Stimulated activated CD4-positive, alpha-beta T cell treated with anti-CD3 and anti-CD28 coated beads, Interleukin-15, amount 100 ng/mL, for 1 hour (primary cell): ENCODE measurements at regions not wholly inside any gene's neighbourhood (a gene's known extent, or its start where the extent isn't known, plus 50 kb on each side); places are given as distances from the start of the nearest gene placed in this dataset.
"Not testable (repeated sequence)": the region's sequence is repeated elsewhere in the genome, so short reads cannot be mapped to it uniquely, and the experiment has no call there.

Experiments used
- DNase-seq, 2 donors: peaks; one replicate each; pipeline ENCODE4 v3.0.0-alpha.2; 2020; ENCODE audit warnings: low read depth in 1 of 2, low spot score in 1 of 2

DNA sequence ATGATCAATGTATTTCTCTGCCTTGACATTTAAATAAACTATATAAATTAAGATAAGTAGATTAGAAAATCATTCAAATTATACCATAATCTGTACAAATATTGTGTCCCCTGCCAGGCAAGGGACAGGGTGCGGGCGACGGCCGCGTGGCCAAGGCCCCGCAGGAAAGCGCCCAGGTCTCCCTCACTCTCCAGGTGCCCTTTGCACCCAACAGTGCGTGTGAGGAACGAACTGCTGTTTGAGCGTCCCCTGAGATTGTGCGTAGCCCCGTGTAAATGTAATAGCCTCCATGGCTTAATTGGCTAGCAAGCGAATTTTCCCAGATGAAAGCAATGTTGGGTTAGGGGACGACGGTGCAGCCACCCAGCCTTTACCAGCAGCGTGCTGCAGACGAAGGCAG lies 161.4 kb downstream of the SYT15 start:
- DNase-seq, result not testable (repeated sequence)

DNA sequence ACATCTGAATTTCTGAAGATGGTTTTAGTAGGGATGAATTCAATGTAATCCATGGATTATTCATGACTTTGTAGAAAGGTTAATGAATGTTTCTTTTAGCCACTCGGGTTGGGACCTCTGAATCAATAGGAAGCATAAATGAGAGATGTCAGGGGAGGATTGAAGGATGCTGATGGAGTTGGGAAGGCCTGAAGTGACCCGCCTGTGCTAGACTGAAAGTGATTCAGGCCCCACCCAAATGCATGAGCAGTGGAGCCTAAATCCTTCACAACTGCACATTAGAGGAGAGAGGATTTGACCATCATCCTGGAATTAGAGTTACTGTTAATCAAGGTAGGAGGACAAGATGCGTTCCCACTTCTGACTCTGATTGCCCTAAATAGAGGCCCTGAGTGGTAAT lies 162.2 kb upstream of the PTPN20 start:
- DNase-seq, result not testable (repeated sequence)

DNA sequence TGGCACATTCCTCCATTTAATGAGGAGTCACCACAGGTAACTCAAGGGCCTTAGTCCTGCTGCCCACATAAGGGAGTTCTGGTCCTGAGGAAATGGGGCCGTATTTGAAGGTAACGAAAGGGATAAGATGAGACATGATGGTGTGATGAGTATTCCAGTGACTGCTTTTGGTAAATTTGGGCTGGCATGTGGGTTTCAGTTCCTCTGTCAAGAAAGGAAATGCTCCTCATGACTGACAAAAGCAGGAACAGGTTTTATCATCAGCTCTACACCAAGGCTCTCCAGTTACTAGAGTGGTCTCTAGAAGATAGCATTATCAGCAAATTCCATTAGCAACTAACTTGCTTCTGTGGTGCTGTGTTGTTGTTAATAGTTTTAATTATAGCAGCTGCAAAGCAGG lies 161.8 kb upstream of the PTPN20 start:
- not testable (repeated sequence) for DNase-seq

DNA sequence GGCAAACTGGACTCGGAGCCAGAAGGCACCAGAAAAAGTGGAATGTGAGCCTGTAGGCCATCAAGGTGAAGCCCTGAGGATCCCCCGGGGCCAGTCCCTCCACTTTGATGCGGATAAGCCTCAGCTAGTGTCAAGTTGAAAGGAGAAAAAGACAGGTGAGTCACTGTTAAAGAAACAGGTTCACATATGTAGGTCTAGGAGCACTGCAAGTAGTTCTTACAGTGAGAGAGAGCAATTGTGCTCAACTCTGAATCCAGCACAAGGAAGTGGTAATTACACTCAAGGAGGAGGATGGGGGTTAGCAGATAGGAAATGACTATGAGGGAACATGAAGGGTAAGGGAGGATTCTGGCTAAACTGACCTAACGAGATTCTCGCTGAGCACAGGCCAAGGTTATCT lies 157.5 kb upstream of the PTPN20 start:
- DNase-seq, result not testable (repeated sequence)

DNA sequence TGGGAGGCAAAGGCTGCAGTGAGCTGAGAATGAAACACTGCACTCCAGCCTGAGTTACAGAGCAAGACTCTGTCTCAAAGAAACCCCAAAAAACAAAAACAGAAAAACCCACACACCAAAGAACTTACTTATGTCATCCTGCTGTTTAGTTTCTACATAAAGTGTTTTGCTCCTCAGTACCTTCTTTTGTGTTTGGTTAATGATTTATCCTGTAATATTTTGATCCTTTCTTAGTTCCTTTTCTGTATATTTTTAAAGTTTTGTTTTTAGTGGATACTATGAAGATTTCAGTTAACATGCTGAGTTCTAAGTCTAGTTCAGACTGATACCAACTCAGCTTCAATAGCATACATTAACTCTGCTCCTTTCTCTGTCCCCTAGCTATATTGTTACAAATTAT lies 149.8 kb upstream of the PTPN20 start:
- DNase-seq, result not testable (repeated sequence)

DNA sequence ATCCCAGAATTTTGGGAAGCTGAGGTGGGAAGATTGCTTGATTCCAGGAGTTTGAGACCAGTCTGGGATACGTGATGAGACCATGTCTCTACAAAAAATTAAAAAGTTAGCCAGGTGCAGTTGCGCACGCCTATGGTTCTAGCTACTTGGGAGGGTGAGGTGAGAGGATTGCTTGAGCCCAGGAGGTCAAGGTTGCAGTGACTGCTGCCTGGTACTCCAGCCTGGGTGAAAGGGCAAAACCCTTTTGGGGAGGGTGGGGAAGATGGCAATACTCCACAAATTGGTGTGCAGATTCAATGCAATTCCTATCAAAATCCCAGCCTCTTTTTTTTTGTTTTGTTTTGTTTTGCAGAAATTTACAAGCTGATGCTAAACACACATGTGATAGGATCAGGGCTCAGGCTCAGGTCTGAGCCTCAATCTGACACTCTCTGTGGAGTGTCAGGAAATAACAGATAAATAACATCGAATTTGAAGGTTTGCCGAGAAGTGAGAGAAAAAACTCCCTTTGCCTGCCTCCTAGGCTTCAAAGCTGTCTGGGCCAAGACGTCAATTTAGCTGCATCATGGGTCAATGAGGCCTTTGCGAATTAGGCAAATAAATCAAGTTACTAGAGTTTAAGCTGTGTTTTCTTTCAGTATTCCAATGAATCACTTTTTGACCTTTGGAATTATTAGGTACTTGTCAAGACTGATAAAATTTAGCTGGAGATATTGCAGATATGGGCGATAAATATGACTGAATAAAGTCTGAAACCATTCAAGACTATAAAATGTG lies 142.5 kb upstream of the PTPN20 start:
- DNase-seq, result not testable (repeated sequence)

DNA sequence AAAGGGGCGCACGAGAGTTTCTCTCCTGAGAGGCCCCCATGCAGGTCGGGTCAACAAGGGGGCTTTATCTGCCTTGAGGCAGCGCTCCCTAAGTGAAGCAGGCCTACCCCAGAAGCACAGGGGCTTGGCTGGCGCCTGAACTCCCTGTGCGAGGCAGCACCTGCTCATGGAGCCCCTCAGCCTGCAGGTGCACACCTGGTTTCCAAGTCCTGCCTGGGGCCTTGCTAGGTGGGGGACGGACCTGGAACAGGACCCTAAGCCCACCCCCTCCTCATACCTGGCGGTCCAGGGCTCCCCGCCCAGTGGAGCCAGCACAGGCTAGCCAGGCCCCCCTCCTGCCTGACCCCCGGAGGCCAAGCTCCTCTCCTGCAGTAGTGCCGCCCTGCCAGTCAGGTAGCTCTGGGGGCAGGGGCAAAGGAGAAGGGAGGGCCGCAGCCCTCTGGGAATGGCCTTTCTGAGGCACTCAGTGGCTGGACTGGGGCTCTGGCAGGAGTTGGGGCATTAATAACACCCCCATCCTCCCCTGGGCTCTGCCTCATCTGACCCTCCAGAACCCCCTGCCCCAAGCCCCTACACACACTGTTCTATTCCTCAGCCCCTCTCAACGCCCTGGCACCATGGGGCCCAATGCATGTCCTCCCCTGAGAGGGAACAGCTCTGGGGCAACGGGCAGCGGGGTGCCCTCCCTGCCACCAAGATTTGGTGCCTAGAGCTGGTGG lies 137.9 kb upstream of the PTPN20 start:
- not testable (repeated sequence) for DNase-seq

DNA sequence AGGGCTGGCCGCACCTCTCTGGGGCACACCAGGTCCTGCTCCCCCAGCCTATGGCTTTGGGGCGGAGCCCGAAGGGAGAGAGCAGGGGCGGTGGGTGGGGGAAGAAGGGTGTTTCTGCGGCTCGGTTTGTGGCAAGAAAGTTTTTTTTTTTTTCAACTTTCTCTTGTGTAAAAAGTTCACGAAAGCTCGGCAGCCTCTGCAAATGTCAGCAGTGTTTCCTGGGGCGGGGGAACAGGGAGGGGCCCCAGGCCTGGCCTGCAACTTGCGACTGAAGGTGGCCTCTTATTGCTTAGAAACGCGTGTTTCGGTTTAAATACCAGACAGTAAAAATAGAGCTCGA lies 137.4 kb upstream of the PTPN20 start:
- not testable (repeated sequence) for DNase-seq

DNA sequence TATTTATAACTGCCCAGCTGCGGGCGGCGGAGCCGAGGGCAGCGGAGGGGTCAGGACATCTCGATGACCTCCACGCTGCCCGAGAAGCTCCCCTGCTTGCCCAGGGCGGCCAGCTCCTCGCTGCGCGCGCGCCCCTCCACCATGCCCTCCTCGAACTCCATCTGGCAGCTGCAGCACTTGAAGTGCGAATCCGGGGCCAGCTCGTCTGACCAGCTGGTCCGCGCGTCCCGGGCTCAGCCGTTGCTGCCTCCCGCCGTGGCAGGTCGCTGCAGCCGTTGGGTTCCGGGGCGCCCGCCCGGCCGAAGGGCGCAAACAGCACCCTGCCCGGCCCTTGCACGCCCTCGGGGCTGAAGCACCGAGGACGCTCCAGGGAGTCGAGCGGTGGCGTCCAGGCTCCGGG lies 136.9 kb upstream of the PTPN20 start:
- not testable (repeated sequence) for DNase-seq

DNA sequence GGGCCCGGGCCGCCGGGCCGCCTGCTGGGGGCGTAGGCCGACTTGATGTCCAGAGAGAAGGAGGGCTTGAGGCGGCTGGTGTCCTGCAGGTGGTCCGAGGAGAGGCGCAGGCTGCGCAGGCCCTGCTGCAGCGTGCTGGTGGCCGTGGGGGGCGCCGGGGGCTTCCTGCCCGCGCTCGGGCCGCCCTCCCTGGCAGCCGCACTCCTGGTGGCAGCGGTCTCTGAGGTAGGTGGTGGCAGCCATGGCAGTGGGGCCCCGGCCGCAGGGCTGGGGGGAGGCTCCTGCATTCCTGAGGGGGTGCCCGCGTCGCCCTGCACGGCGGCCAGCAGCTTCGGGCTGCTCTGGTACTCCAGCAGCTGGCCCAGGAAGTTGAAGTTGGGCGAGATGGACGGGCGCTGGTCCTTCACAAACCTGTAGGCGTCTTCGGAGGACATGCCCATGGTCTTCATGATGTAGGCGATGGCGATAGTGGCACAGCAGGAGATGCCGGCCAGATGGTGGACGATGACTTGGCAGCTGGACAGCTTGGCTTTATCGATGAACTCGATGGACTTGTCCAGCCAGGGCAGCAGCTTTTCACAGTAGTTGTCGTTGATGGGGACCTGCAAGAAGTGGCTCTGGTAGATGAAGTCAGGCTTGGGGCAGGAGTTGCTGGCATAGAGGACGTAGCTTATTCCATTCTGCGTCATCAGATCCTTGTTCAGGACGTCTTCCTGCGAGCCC lies 136.1 kb upstream of the PTPN20 start:
- not testable (repeated sequence) for DNase-seq

DNA sequence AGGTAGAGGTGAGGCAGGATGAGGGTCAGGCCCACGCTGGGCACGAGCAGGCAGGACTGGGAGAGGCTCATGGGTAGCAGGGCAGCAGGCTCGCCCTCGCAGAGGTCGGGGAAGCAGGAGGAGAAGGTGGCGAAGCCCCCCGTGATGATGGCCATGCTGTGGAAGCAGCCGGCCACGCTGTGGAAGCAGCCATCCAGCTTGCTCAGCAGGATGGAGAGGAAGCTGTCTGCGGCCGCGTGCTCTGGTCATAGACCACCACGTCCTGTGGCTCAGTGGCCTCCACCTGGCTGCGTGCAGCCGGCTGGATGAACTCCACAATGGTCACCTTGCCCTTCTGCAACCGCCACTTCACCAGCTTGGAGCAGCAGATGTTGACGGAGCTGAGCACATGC lies 135.6 kb upstream of the PTPN20 start:
- not testable (repeated sequence) for DNase-seq

DNA sequence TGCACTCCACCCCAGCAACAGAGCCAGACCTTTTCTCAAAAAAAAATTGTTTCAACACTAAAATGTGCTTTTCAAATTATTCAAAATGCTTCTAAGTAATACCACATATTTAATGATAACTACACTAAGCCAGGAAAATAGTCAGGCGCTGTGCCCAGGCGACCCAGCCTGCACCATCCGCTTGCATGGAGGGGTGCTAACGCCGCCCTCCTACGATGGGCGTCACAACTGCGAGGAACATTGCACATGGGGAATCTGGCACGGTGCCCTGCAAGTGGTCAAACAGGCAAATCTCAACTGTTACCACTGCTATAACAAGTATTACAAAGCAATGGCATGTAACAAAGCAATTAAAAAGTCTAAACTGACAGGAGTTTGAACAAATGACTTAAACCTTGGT lies 131.7 kb upstream of the PTPN20 start:
- not testable (repeated sequence) for DNase-seq

DNA sequence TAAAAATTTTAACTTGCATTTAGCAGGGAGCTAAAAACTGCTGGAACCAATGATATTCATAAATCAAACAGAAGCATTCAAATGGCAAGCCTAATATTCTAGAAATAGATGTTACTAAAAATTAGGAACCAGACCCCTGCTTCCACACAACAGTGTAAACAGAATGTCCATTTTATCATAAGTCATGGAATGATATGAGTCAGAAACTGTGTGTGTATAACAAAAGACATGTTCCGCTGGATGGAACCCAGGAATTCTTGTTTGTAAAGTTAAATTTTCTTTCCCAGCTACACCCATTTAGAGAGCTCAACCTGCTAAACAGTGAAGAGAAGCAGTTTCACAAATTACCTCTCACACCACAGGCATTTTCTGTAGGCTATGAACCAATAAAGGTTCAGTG lies 131.1 kb upstream of the PTPN20 start:
- DNase-seq, result not testable (repeated sequence)

DNA sequence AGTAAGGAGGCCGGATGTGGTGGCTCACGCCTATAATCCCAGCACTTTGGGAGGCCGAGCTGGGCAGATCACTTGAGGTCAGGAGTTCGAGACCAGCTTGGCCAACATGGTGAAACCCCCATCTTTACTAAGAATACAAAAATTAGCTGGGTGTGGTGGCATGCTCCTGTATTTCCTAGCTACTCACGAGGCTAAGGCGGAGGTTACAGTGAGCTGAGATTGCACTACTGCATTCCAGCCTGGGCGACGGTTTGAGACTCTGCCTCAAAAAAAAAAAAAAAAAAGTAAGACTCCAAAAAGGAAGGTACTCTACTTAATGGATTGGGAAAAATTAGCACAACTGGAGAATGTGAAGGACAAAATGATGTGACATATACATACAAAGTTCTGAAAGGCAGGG lies 130.2 kb upstream of the PTPN20 start:
- not testable (repeated sequence) for DNase-seq

DNA sequence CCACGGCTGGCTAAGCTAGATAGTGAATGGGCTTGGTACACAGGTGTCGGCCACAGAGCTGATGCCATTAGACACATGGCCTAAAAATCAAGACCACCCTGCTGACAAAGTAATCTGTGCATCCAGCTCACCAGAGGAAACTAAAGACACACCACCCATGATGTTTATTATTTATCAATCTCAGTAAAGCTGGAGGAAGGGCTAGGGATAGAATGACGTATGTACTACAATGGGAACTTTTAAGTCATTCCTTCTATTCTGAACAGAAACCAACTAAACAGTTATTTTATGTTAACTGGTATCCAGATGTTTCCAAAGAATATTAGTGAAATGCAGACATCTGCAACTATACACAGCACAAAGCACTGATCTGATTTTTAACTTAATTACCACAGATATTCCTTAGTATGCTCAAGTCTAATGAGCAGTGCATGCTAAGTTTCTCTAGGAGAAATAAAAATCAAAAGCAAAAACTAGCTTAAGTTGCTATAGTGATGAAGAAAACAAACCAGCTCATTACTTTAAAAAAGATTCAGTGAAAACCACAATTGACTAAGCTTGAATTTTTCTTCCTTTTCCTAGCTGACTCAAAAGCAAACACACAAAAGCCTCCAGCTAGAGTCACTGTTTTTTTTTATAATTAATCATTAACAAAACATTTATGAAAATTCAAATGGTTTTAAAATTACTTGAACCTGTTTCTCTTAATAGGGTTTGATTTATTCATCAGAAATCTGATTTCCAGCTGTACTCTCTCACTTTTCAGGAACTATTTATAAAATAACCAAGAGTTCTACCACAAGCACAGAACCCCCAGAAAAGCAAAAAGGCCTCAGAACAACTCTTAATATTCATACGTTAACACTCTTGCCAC lies 129.0 kb upstream of the PTPN20 start:
- DNase-seq, result not testable (repeated sequence)

DNA sequence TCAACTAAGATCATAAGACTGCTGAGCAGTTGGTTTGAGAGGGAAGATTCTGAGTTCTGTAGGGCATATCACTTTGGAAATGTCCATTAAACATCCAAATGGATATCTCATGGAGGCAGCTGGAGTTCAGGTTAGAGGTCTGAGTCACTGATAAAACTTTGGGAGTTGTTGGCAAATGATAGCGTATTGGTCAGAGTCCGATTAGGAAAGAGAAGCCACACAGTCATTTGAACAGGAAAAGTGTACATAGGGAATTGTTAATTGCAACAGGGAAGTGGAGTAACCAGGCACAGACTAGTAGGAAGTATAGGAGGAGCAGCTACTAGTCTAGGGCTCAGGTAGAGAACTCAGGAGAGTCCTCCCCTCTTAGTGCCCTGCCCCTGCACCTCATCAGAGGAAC lies 126.6 kb upstream of the PTPN20 start:
- DNase-seq, result not testable (repeated sequence)

DNA sequence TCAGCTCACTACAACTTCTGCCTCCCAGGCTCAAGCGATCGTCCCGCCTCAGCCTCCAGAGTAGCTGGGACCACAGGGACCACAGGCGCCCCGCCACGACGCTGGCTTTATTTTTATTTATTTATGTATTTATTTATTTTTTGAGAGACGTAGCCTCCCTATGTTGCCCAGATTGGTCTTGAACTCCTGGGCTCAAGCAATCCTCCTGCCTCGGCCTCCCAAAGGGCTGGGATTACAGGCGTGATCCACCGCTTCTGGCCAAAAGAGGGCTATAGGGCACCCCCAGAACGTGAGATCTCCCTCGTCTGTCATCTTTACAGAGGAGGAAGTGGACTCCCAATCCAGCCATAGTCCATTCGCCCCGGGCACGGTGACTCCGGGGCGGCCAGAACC lies 125.1 kb upstream of the PTPN20 start:
- not testable (repeated sequence) for DNase-seq

DNA sequence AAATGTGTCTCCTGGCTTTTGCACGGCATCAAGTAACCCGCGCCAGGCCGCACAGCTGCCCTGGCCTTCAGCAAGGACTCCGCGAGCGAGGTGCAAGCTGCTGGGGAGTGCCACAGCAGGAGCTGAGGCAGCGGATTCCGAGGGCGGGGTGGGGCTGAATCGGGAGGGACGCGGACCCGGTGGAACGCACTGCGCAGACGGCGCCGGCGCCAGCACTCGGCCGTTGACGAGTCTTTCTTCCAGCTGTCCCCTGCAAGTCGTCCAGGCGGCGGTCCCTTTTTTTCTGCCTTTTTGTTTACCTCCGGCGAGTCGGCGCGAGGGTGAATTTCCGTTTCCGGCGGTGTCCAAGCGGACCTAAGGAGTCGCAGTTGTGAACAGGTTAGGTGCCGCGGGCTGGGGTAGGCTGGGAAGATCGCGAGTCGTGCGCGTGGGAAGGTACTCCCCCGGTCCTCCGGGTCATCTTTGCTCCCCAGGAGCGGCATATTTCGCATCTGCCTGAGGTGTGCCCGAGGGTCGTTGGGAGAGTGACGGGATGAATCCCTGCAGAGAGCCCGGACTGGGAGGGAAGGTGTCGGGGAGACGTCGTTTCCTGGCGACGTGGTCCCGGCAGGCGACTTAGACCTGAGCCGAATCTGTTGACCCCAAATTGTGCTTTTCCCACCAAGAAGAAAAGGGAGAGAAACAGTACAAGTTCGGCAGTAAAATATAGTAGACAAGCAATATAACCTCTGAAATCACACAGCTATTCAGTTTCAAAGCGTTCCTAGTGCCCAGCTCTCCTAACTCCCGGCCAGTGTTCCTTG lies 124.5 kb upstream of the PTPN20 start:
- peak; percentile 20 to 37 for DNase-seq

DNA sequence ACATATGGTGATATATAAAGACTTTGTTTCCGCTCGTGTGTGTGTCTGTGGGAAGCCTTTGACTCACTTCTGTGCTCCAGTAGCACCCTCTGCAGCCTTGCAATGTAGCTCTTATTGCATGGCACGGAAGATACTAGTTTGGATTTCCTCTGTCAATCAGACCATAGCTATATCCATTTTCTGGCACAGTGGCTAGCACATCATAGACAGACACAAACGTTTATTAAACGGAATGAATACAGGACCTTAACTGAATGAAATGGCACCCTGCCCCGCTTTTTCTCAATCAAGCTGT lies 124.0 kb upstream of the PTPN20 start:
- DNase-seq, result no peak

DNA sequence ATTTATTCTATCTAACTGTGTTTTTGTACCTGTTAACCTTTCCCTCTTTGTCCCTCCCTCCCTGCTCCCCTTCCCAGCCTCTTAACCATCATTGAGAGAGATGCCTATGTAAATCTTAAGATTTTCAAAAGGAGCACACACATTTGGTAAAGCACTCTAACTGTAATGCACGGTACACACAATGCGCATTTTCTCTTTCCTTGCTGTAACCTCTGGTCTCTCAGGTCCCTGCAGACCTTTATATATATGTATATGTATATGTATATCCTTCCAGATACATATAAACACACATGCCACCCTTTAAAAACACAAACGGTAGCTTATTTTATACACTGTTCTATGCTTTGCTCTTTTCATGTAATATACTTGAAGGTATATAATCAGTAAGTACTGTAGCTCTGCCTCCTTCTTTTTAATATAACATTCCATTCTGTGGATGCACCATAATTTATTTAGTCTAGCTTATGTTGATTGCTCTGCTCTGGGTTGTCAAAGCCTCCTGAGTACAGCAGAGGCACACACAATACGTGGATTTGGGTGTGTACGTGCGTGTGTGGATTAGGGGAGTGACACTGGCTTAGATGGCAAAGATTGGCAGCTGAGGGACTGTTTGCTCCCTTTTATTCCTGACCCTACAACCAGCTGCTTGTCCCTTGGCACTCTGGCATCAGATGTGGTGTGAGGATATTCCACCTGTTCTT lies 118.4 kb upstream of the PTPN20 start:
- not testable (repeated sequence) for DNase-seq
